ENCODE measurements at regions not wholly inside any gene's neighbourhood (a gene's known extent, or its start where the extent isn't known, plus 50 kb on each side); places are given as distances from the start of the nearest gene placed in this dataset.

- peak; percentile 12 for DNase-seq (ENCODE audit: low read depth)
Measured at GRCh38 chr12:3336606-3337311, 154.2 kb upstream of the PRMT8 start.

DNA sequence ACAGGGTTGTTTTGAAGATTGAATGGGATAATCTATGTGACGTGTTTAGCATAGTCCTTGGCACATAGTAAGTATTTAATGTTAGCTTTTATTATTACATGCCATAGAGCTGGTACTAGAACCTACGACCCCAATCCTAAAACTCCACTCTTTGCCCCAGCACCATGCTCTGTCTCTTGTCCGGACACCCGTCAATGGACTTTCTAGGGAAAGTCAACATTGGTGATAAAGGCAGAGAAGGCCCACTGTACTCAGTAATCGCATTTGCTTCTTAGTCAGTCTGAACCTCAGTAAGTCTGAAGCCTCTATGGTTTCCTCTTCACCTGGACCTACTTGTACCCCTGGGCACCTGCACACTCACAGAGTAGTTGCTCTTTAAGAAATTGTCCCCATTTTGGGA lies 153.1 kb upstream of the PRMT8 start:
- no peak for DNase-seq (ENCODE audit: low read depth)

DNA sequence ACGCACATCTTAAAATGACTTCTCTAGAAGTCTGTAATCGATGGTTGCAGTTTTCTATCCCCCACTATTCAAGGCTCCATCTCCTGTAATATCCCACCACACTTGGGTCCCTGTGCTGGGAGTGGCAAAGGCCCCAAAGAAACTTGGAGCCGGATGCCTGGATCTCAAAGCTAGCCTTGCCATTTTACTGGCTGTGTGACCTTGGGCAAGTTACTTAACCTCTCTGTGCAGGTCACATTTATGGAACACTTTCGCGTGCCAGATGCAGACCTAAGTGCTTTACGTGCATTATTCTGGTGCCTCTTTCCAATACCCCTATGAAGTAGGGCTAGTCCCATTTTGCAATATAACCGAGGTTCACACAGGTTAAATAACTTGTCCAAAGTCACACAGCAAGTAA lies 151.8 kb upstream of the PRMT8 start:
- no peak for DNase-seq (ENCODE audit: low read depth)

GRCh38 chr12:3341594-3341993 lies 149.4 kb upstream of the PRMT8 start:
- no peak for DNase-seq (ENCODE audit: low read depth)

GRCh38 chr12:3342051-3342450 lies 149.0 kb upstream of the PRMT8 start:
- DNase-seq (ENCODE audit: low read depth): peak; percentile 4

DNA sequence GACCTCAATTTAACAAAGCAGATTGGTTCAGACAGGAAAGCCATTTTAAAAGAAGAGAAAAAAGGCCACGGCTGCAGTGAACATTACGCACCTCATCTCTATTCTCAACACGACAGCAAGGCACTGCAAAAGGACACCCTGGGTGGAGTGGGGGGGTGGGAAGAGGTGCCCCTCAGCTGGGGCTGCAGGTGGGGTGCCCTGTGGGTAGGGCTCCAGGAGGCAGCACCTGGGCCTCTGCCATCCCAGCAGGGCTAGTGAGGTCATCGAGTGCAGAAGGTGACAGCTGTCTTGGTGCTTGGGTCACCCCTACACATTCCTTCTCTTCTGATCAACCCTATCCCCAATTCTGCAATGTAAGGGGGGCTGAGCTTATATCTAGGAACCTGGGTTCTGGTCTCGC lies 142.9 kb upstream of the PRMT8 start:
- DNase-seq (ENCODE audit: low read depth): no peak

DNA sequence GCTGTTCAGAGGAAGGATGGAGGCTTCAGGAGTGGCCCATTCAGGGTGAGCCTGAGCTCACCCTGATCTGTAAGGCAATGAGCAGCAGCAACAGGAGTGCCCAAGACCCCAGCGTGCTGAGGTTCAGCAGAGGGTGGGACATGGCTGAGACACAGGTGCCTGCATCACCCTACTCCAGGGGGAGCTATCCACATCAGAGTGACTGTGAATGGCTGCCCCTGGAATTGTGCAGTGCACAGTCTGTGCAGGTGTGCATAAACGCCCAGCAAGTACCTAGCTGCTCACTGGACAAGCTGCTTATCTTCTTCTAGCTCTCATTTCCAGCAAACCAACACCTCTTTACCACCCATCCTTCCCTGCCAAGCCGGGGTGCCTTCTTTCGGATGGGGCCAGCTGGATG lies 140.6 kb upstream of the PRMT8 start:
- no peak for DNase-seq (ENCODE audit: low read depth)

- no peak for DNase-seq (ENCODE audit: low read depth)
Measured at GRCh38 chr12:3351731-3352130, 139.3 kb upstream of the PRMT8 start.

GRCh38 chr12:3352230-3352629 lies 138.8 kb upstream of the PRMT8 start:
- no peak for DNase-seq (ENCODE audit: low read depth)

- DNase-seq (ENCODE audit: low read depth): no peak
Measured at GRCh38 chr12:3353621-3354020, 137.4 kb upstream of the PRMT8 start.

DNA sequence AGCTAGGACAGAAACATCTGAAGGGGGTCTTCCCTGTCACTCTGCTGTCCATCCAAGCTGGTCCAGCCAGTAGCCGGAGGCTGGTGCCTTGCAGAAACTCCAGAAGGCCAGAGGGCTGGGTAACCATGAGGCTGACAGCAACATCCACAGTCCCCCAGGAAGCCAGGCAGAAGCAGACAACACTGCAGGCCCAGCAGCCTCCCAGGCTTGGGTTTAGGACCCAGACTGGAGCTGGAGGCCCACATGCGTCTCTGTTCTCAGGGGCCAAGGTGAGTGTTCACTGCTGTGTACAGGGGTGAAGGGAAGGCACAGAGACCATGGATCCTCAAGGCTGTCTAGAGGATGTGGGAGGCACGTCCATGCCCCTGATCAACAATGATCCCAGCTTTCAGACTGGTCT lies 136.4 kb upstream of the PRMT8 start:
- DNase-seq (ENCODE audit: low read depth): no peak

- DNase-seq (ENCODE audit: low read depth): no peak
Measured at GRCh38 chr12:3355378-3355900, 135.6 kb upstream of the PRMT8 start.

DNA sequence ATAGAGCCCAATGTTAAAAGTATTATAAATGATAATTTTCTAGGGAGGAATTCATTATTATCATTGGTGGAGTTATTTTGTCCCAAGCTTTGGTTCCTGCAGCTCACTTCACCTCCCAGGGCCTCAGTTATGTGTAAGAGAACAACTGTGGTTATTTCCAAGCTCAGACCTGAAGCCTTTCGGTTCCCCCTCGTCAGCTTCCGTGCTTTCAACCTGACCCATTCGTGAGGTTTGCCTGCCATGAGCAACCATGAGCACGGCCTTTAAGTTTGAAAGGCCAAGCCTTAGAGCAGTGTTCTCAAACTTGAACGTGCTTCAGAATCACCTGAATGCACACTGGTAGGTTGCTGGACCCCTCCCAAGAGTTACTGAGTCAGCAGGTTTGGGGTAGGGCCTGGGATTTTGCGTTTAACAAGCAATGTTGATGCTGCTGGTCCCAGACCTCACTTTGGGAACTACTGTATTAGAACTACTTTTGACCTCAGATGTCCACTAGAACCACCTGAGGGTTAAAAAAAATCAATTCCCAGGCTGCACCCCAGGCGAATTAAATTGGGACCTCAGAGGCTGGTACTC lies 133.0 kb upstream of the PRMT8 start:
- DNase-seq (ENCODE audit: low read depth): no peak

DNA sequence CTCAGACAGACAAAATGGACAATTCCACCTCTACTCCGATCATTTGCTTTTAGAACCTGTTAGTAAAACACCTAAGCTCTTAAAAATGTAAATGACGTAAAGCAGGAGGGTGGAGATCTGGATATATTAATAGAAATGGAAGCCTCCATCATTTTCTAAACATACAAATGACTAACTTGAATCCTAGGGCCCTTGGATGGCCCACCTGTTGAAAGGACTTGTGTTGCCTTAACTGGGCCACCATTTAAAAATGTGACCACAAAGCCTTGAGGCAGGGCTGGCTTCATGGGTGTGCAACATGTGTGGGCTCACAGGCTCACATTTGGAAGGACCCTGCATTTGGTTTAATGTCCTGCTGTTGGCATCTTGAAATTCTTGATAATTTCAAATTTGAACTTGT lies 131.5 kb upstream of the PRMT8 start:
- DNase-seq (ENCODE audit: low read depth): no peak

DNA sequence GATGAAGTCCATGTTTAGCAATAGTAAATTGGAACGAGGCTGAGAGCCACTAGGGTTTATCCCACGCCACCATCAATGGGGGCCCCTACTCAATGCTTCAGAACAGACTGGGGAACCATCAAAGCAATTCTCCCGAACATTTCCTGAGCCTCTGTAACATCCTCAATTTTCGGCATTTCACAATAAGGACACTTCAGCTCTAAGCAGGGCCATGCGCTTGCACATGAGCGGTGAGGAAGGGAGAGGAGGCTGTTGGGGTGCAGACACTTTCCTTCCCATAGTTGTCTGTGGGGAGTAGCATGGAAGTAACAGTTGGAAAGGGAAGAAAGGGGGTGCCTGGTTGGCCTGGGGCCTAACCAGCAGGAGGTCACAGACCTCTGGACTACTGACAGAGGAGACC lies 129.9 kb upstream of the PRMT8 start:
- DNase-seq (ENCODE audit: low read depth): no peak

- peak; percentile 17 for DNase-seq (ENCODE audit: low read depth)
Measured at GRCh38 chr12:3362737-3363136, 128.3 kb upstream of the PRMT8 start.

- DNase-seq (ENCODE audit: low read depth): no peak
Measured at GRCh38 chr12:3363608-3364007, 127.4 kb upstream of the PRMT8 start.

DNA sequence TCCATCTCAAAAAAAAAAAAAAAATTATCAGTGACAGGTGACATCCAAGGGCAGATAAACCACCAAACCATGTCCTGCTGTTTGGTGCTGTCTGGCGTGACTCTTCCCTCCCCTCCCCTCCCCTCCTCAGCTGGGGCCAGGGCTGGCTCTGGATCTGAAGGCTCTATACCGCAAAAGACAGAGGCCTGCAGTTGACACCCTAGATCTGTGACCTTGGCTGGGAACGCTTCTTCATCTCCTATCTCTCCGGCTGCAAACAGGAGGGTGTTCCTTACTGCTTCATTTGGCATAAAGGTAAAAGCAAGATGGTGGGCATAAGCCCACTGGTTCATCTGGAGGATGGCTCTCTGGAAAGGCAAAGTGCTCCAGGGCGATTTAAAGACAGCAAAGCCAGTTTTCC lies 126.8 kb upstream of the PRMT8 start:
- no peak for DNase-seq (ENCODE audit: low read depth)

GRCh38 chr12:3364661-3365462 lies 126.1 kb upstream of the PRMT8 start:
- DNase-seq (ENCODE audit: low read depth): no peak

DNA sequence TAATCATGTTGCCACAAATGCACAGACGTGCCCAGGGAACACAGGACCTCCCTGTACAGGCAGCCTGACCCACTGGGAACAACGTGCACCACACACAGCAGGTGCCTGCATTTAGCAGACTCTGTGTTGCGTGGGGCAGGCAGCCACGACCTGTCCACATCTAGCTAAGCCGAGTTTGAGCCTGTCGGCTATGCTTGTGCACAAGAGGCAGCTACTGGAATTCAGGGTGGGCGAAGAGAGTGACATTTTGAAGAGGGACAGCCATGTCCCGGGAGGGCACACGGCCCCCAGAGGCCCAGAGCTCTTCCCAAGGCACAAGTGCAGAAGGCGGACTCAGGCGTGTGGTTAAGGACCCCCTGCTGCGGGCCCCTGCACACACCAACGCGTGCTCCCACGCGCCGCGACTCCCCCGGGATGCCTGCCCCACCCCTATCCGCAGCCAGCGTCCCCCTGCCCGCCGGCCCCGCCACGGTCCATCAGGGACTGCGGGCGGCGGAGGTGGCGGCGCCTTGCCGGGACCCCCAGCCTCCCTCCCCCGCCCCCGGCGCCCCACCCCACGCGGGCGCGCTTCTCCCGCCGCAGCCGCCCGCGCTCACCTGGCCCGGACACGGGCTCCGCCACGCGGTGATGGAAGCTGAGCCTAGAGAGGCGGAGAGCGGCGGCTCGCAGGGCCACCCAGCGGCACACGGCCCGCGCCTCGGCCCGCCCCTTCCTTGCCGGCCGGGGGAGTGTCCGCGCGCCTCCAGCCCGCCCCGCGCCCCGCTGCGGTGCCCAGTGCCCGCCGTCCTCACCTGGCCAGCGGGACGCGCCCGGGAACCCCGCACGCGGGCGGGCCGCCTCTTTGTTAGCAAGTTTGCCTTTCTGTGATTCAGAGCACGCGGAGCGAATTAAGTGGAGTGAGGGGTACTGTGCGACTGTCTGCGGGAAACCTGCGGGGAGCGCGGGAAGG lies 125.3 kb upstream of the PRMT8 start:
- no peak for DNase-seq (ENCODE audit: low read depth)

- DNase-seq (ENCODE audit: low read depth): peak; percentile 3
Measured at GRCh38 chr12:3366451-3367110, 124.4 kb upstream of the PRMT8 start.

Data from renal cortical epithelial cell (primary cell).